Hepatocyte (in vitro differentiated cells): ENCODE measurements at regions not wholly inside any gene's neighbourhood (a gene's known extent, or its start where the extent isn't known, plus 50 kb on each side); places are given as distances from the start of the nearest gene placed in this dataset.

Source experiments
- CTCF ChIP-seq: fragments of 200-600 bp; sonication (generic); IDR thresholded peaks from 2 replicates; pipeline ENCODE4 v1.5.1; 2016; ENCODE audit warnings: antibody characterized with exemption, mild to moderate bottlenecking; ENCODE audit not compliant: poor library complexity
- EZH2 ChIP-seq: fragments of 200-600 bp; sonication (generic); IDR thresholded peaks from 2 replicates; pipeline ENCODE4 v1.6.1; 2016; ENCODE audit warnings: antibody characterized with exemption, mild to moderate bottlenecking, borderline replicate concordance
- EZH2phosphoT487 ChIP-seq: fragments of 200-600 bp; sonication (generic); IDR thresholded peaks from one replicate; pipeline ENCODE4 v1.6.1; 2018; ENCODE audit warnings: antibody characterized with exemption, mild to moderate bottlenecking, low read depth, moderate library complexity; ENCODE audit not compliant: unreplicated experiment, severe bottlenecking

- TF ChIP-seq CTCF (no peak), EZH2 (no peak), EZH2phosphoT487 (no peak)
Observed at GRCh38 chr10:52918714-52919305, 146.2 kb upstream of the MBL2 start.
